Pons (tissue), 1 donor: ENCODE measurements at regions not wholly inside any gene's neighbourhood (a gene's known extent, or its start where the extent isn't known, plus 50 kb on each side); places are given as distances from the start of the nearest gene placed in this dataset.
"Not testable (repeated sequence)": the region's sequence is repeated elsewhere in the genome, so short reads cannot be mapped to it uniquely, and the experiment has no call there.

Experiments
- DNase-seq: peaks from one replicate; pipeline ENCODE4 v3.0.0-alpha.2; 2016; ENCODE audit warnings: low spot score

DNA sequence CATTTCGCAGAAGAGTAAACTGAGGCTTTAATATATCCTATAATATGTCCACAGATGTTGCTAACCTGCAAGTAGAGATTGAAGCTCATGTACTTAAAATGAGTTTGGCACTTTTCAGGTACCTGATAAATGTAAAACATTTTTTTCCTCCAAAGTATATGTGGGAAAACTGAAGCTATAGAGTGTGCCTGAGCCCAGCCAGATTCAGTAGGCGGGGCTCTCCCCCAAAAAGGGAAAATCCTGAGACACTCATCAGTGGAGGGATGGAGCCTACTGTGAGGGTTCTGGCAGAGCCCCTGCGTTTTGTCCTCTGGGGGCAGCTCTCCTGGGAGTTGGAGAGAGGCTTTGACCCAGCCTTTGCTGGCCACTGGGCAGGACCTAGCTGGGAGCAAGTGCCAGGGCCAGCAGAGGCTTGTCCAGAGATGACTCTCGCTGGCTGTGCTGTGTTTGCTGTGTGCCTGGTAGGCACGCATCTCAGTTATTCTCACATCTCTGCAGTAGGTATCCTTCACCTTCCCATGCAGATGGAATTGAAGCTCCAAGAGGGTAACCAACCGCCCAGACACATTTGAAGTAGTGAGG lies 81.1 kb upstream of the SPRY4 start:
- no peak for DNase-seq

DNA sequence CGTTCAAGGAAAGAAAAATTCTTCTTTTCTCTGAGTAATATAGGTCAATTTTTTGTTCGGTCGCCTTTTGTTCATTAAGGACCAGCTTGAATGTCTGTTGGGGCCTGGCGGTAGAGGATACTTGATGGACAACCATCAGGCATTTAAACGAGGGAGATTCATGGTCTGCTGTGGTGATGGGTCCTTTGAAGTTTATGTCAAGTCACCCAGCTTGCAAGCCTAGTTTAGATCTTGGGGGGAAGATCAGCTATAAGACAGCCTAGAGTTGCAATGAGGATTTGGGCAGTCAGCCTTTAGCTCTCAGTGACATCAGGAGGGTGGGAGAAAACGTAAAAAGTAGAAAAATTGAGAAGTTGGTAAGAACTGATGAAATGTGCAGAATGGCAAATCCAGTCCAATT lies 80.2 kb upstream of the SPRY4 start:
- DNase-seq: no peak

DNA sequence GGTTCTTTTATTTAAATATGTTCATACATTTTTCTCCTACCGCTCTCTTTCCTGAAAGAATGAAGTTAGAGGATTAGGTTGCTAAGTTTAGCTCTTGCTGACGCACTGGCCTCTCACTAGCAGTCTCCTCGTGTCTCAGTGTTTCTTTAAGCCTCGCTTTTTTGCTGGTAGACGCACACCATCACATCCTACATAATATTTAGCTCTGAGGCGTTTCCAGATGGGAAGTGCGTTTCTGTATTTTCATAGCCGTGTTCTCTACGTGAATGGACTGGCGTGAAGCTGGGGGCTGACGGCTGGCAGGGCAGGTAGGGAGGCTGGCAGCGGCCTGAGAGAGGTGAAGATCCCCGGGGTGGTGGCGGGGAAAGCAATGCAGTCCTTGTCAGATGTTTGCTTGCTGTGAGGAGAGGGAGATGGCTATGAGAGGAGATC lies 79.2 kb upstream of the SPRY4 start:
- DNase-seq: no peak

DNA sequence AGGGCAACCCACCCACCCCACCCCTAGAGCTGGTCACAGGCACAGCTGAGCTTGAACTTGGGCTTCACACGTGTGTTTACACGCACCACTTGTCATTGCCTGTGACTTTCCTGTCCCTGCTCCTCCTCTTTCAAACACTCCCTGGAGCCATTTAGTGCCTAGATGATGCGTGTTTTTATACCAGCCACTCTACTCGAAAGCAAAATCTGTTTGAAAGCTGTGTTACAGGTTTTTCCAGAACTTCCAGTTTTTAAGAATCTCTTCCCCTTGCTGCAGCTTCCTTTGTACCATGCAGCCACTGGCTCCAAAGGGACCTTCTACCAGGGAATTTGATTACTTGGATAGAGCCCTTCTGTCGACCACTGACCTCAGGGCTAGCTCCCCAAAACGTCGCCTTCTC lies 78.8 kb upstream of the SPRY4 start:
- DNase-seq: no peak

DNA sequence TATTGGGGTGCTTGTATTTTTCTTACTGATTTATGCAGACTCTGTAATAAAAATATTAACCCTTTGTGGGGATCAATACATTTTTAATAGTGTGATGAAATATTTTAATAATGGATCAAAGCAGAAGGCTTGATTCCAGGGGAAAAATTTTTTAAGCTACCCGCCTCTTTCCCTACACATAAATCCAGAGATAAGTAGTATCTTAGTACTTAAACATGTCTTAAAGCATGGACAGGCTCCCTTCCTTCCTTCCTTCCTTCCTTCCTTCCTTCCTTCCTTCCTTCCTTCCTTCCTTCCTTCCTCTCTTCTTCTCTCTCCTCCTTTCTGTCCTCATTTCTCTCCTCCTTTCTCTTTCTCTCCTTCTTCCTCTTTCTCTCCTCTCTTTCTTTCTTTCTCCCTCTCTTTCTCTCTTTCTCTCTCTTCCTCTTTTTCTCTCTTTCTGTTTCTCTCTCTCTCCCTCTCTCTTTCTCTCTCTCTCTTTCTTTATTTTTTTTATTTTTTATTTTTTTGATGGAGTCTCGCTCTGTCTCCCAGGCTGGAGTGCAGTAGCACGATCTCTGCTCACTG lies 78.0 kb upstream of the SPRY4 start:
- no peak for DNase-seq

DNA sequence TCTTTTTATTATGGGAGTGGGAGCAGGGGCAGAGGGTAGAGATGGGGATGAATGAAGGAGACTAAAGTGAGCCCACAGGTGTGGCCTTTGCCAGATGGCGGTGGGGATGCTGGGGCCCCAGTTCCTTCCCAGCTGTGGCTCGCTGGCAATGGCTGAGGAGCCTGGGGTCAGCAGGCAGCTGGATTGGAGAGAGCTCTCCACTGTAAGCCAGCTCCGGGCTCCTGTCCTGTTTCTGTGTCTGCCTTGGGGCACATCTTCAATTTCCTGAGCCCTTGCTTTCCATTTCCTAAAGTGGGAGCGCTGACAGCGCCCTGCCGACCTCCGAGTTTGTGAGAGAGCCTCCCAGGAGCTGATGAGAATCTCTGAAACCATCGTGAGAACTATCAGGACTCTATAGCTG lies 75.6 kb upstream of the SPRY4 start:
- DNase-seq: no peak

DNA sequence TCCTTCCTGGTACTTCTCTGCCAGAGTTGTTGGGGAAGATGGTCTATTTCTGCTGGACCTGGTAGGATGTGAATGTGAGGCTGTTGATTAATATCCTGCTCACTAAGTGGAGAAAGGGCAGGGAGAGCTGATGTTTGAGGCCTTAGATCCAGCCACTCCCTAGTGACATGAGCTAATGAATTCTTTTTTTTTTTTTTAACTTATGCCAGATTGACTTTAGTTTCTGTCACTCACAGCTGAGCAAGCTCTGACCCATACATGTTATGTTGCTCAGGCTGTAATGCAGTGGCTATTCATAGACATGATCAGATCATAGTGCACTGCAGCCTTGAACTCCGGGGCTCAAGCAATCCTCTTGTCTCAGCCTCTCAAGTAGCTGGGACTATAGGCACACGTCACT lies 75.1 kb upstream of the SPRY4 start:
- DNase-seq: no peak

DNA sequence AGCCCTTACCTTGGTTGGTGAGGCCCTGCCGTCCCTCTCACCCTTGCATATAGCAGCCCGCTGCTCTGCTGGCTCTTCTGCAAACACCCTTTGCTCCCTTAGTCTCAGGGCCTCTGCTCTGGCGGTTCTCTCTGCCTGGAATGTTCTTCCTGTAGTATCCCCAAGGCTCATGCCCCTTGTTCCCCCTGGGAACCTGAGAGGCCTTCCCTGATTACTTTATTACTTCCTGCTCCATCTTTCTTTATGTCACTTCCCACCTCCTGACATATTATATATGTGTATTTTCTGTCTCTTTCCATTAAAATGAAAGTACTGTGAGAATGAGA lies 73.9 kb upstream of the SPRY4 start:
- DNase-seq: no peak

DNA sequence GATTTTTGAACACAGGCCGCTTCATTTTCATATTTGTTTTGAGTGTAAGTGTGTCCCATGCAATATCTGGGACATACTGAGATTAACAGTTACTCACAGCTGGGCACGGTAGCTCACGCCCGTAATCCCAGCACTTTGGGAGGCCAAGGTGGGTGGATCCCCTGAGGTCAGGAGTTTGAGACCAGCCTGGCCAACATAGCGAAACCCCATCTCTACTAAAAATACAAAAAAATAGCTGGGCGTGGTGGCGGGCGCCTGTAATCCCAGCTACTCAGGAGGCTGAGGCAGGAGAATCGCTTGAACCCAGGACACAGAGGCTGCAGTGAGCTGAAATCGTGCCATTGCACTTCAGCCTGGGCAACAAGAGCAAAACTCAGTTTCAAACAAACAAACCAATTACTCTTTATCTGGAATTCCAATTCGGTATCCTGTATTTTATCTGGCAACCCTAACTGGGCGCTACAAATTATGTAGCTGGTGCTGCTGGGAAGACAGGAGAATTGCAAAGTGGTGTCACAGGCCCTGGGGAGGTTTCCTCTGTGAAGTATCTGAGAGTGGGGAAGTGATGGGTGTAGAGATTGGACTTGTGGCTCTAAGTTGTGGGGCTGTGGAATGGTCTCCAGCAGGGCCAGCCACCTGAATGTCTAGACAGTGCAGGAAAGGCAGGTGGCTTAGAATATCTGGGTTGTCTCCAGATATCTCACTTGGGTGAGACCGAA lies 73.3 kb upstream of the SPRY4 start:
- DNase-seq: not testable (repeated sequence)

DNA sequence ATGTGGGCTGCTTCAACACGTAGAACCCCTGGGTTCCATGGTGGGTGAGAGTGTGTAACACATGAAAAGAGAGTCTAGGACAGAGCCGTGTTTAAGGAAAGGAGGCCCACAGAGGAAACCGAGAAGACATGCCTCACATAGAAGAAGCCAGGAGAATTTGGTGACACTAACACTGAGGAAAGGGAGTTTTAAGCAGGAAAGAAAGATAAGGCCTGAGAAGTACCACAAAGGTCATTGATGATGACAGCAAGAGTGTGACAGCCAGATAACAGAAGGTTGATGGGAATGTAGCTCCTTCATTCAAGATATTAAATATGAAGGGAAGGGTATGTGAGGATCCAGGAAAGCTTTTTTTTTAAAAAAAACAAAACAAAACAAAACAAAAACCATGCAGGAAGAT lies 72.4 kb upstream of the SPRY4 start:
- no peak for DNase-seq

DNA sequence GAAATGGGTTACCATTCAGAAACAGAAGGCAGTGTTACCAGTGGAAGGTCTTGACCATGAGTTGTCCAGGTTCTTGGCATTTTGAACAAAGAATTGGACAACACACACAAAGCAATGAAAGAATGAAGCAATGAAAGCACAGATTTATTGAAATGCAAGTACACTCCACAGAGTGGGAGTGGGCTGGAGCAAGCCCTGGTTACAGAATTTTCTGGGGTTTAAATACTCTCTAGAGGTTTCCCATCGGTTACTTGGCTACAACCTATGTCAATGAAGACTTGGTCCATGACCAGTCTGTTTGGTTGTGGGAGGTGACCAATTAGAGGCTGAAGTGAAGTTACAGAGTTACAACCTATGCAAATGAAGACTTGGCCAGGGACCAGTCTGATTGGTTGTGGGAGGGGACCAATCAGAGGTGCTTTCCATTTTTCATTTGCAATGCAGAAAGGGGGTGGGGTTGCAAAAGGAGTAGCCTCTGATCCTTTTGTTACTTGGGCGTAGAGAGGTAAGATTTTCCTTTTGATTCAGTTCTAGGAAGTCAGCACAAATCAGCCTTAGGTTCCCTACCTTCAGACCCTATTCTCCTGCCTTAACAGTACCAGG lies 71.7 kb upstream of the SPRY4 start:
- no peak for DNase-seq

DNA sequence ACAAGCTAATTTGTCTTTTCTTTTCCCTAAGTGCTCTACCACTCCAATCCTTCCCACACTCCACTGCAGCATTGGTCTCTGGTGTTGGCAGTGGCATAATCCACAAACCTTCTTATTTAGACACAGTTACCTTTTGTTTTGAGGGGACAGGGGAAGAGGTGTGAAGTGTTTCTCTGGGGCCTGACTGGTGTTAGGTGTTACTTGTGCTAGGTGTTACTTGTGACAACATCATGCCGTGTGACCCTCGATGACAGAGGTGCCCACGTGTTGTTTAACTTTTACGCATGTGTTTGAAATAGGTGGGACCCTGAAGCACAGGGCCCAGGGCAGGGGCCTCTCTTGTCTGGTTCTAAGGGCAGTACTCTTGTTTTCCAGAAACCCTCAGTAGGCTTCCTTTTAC lies 70.5 kb upstream of the SPRY4 start:
- DNase-seq: no peak

DNA sequence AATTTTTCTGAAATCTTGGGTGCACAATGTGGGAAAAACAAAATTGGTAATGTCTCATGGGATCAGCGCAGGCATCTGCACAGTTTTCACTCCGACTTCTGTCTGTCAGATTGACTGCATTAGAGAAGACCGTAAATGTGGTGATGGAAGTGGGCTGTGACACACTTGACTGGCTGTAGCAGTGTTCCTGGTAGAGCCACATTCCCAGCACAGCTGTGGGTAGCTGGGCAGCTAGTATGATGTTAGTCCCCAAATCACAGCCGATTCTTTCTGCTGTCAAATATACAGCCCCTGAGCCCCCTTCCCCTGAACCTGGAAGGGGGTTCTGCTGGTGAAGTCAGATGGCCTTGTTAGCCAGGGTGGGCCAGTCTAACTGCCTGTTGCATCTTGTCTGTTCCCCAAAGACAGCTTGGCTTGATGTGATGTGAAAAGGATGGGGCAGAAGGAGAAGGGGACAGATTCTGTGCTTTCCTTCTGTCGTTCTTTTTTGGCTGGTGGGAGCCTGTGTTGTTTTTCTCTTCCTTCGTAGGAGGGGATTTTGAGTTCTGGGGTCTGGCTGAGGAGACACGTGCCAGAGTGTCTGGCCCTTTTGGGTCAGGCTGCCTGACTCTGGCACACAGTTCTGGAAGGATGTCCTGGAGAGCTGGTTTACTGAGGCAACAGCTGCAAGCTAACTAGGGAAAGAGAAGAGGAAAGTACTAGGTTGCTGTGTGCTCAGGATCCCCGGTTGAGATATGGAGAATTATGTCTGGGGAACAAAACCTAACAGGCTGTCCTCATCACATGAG lies 66.4 kb upstream of the SPRY4 start:
- DNase-seq: no peak

DNA sequence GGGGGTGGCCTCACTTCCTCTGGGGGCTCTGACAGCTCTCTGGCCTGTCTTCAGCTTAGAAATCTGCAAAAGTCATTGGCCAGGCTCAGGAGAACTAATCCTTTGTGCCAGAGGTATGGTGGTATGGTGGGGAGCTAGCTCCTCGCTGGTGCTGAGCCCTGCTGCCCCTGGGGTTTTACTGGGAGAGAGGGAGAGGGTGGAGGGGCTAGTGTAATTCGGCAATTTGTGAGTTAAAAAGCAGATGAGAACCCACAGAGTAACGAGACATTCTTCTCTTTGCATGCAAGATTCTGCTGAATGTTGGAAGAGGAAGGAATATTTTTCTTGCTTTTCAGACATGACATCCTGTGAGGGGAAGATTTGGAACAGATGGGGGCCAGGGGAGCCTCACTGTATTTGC lies 65.5 kb upstream of the SPRY4 start:
- DNase-seq: no peak

DNA sequence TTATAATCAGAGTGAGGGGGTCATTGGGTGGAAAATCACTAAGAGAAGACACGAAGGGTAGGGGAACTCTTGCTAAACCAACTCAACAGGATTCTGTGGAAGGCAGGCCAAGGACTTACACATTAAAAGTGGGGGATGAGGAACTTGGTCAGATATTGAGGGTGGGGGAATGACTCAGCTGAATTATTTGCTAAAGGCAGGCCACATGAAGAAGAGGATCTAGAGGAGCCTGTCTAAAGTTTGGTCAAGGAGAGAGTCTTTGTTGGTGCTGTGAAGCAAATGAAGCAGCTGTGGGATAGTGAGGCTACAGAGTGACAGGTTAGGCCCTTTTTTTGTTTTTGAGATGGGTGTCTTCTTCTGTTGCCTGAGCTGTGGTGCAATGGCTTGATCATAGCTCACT lies 63.9 kb upstream of the SPRY4 start:
- DNase-seq: no peak

DNA sequence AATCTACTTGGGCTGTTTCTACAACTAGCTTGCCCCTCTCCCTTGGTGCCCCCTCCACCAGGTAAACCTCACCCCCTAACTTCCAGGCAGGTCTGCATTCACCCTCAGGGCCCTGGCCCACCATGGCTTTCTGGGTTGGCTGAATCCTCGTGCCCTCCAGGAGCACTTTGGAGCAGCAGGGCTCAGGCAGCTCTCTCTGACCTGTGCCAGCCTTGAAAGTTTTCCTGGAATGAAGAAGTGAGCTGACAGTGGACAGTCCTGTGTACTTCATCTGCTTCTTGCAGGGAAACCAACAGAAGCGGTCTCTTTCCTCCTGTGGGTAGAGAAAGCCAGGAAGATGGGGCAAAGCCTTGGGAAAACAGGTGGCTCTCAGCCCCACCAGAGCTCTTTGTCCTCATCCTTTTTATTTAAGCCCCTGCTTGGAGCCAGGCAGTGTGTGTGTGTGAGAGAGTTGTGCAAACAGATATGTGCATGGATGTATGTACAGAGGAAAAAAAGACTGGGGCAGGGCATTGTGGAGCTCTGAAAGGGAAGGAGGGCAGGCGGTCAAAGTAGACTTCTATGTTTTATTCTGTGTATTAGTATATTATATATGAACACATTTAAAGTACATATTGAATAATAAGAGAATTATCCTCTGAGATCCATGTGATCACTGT lies 62.3 kb upstream of the SPRY4 start:
- DNase-seq: no peak

DNA sequence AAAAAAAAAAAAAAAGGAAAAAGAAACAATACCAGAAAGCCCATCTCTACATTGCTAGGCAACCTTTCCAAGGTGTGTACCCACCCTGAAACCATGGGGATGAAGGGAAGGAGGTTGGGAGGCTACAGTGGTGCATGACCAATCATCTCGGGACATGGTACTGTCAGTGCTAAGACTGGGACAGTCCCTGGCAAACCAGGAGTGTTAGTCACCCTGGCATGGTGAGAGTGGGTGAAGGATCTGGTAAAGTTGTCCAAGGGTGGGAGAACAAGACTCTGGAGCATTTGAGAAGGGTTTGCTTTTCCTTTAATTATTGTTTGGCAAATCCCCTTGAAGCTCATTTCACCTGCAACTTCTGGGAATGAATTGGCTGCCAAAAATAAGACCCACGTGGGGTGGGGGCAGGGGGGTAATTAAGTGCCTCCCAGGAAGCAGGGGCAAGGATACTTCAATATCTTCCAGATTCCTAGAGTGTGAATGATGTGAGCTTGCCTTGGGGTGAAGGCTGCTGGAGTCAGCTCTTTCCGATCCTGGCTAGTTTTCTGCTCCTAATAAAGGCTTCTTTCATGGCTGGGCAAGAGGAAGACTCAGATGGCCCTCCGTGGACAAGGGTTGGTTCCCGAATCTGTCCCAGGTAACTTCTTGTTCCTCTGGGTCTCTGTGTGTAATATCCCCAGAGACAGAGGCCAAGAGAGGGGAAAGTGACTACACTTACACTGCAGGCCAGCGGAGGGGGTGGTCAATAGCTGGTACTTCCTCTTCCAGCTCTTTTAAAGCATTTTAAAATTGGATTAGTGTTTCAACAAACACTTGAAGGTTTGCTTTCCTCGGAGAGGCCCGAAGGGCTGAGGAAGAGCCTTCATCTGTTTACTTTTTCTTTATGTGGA lies 61.6 kb upstream of the SPRY4 start:
- DNase-seq: no peak

DNA sequence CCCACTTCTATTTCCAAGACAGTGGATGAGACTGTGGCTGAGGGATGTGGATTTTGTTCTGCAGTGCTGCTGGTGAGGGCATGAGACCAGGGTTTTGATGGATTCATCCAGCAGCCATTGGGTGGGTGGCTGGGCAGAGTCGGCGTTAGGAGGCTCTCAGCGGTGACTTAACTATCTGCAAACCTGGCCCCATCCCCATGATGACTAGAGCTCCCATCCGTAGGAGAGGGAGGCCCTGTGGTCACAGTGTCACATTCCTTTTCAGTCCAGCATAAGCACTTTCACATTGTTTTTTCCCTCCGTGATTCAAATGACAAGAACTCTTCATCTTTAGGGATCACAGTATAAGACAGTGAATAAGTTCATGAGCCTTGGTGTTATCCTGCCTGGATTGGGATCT lies 60.4 kb upstream of the SPRY4 start:
- no peak for DNase-seq

DNA sequence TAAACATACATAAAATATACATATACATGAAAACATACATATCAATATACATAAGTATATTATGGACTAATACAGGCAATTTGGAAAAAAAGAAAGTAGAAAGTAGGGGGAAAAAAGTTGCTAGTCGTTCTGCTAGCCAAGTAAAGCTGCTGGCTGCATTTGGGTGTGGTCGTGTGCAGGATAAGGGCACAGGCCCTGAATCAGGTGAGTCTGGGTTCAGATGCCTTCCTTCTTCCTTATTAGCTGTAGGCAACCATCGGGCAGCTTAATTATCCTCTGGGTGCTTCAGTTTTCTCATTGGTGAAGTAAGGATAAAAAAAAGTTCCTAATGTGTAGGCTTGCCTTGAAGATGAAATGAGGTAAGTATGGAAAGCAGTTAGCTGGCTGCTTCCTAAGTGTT lies 59.2 kb upstream of the SPRY4 start:
- DNase-seq: no peak

DNA sequence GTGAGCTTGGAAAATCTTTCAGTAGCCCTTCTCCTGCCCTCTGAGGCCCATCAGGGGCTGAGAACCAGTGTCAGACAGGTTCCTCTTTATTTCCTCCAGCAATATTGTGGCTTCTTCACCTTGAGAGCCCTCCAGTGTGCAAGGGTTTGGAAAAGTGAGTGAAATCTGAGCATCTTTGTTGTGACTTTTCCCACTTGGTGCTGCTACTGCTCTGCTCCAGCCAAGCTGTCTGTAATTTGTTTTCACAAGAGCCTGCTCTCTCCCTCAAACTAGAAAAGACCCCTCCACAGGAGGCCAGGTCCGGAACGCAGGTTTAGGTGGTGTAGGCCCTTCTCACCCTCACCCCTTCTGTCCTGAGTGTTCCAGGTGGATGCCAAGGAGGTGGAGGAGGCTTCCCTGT lies 57.4 kb upstream of the SPRY4 start:
- no peak for DNase-seq
